IMR-90 (cell line): ENCODE measurements at regions not wholly inside any gene's neighbourhood (a gene's known extent, or its start where the extent isn't known, plus 50 kb on each side); places are given as distances from the start of the nearest gene placed in this dataset.

ENCODE experiments used
- ATAC-seq: fragments of 200-7000 bp; cut with Tn5 transposase; 2 replicates; pipeline ENCODE4 v1.9.1; 2020; ENCODE audit warnings: low read depth, mild to moderate bottlenecking, moderate library complexity
- BruUV-seq: library from RNA; stranded (reverse); fragments of 400-500 nt; replicated peaks from 2 replicates; lab custom pipeline; 2021; lab: Mats Ljungman, UMichigan
- CTCF ChIA-PET: fragments of 300-600 bp; formaldehyde crosslinking; extraction: SDS; loops from one replicate; lab custom pipeline; 2021; ENCODE audit warnings: antibody characterized with exemption; lab: Yijun Ruan, JAX
- POLR2A ChIA-PET: fragments of 300-600 bp; sonication (Branson Sonifier 250); formaldehyde crosslinking; loops from one replicate; lab custom pipeline; 2022; ENCODE audit warnings: antibody characterized with exemption; ENCODE audit not compliant: unreplicated experiment; lab: Charles Lee
- DNase-seq: peaks from one replicate; pipeline ENCODE4 v3.0.0; 2013
- H2AFZ ChIP-seq: replicated peaks from 2 replicates; pipeline ENCODE3; 2013; ENCODE audit warnings: low read length, mild to moderate bottlenecking; ENCODE audit not compliant: poor library complexity
- H2AK5ac ChIP-seq: 2 replicates; pipeline ENCODE4 v1.6.1; 2013; ENCODE audit warnings: low read depth, low read length, inconsistent platforms
- H2AK9ac ChIP-seq: replicated peaks from 2 replicates; pipeline ENCODE3; 2013; ENCODE audit warnings: mild to moderate bottlenecking, low read depth, low read length, moderate library complexity; ENCODE audit not compliant: poor library complexity
- H2BK120ac ChIP-seq: 2 replicates; pipeline ENCODE4 v1.6.1; 2013; ENCODE audit warnings: low read depth, low read length, inconsistent platforms
- H2BK15ac ChIP-seq: 3 replicates; pipeline ENCODE4 v1.6.1; 2013; ENCODE audit warnings: low read depth, low read length, inconsistent platforms
- H2BK20ac ChIP-seq: 2 replicates; pipeline ENCODE4 v1.6.1; 2013; ENCODE audit warnings: low read depth, mild to moderate bottlenecking, inconsistent platforms, low read length, moderate library complexity
- H2BK5ac ChIP-seq: 2 replicates; pipeline ENCODE4 v1.6.1; 2013; ENCODE audit warnings: mild to moderate bottlenecking, low read depth, low read length, inconsistent platforms; ENCODE audit not compliant: poor library complexity, severe bottlenecking
- H3K14ac ChIP-seq: replicated peaks from 2 replicates; pipeline ENCODE4 v1.6.1; 2013; ENCODE audit warnings: low read depth, low read length, inconsistent platforms
- H3K18ac ChIP-seq: 2 replicates; pipeline ENCODE4 v1.6.1; 2013; ENCODE audit warnings: low read depth, low read length, control low read depth
- H3K23ac ChIP-seq: 2 replicates; pipeline ENCODE4 v1.6.1; 2013; ENCODE audit warnings: low read depth, low read length, inconsistent platforms
- H3K27ac ChIP-seq: 2 replicates; pipeline ENCODE4 v1.5.1; 2013; ENCODE audit warnings: mild to moderate bottlenecking, control low read depth, low read length; ENCODE audit not compliant: insufficient read depth
- H3K27me3 ChIP-seq: 2 replicates; pipeline ENCODE4 v1.6.1; 2013; ENCODE audit warnings: low read length; ENCODE audit not compliant: control insufficient read depth, insufficient read depth
- H3K36me3 ChIP-seq: 2 replicates; pipeline ENCODE4 v1.6.1; 2013; ENCODE audit warnings: low read length, mixed read lengths; ENCODE audit not compliant: control insufficient read depth, insufficient read depth
- H3K4ac ChIP-seq: 2 replicates; pipeline ENCODE4 v1.6.1; 2013; ENCODE audit warnings: low read depth, low read length, inconsistent platforms
- H3K4me1 ChIP-seq: 2 replicates; pipeline ENCODE4 v1.6.1; 2013; ENCODE audit warnings: low read length, mixed read lengths; ENCODE audit not compliant: control insufficient read depth, insufficient read depth
- H3K4me2 ChIP-seq: 2 replicates; pipeline ENCODE4 v1.6.1; 2013; ENCODE audit warnings: low read depth, mild to moderate bottlenecking, control low read depth, low read length, moderate library complexity
- H3K4me3 ChIP-seq: 2 replicates; pipeline ENCODE4 v1.5.1; 2013; ENCODE audit warnings: low read depth, mild to moderate bottlenecking, control low read depth, low read length, moderate library complexity; ENCODE audit not compliant: insufficient read depth
- H3K56ac ChIP-seq: 2 replicates; pipeline ENCODE4 v1.6.1; 2013; ENCODE audit warnings: low read length, inconsistent platforms; ENCODE audit not compliant: insufficient read depth; ENCODE audit errors: extremely low read depth
- H3K79me1 ChIP-seq, 2 experiments: 2 replicates each; pipeline ENCODE4 v1.6.1; 2013; ENCODE audit warnings: low read length in 2 of 2, inconsistent platforms in 1 of 2, low read depth in 1 of 2
- H3K9ac ChIP-seq: 2 replicates; pipeline ENCODE4 v1.6.1; 2013; ENCODE audit warnings: low read depth, low read length, control low read depth
- H3K9me1 ChIP-seq: 2 replicates; pipeline ENCODE4 v1.6.1; 2013; ENCODE audit warnings: low read length, inconsistent platforms; ENCODE audit not compliant: insufficient read depth
- H3K9me3 ChIP-seq: 2 replicates; pipeline ENCODE4 v1.6.1; 2013; ENCODE audit warnings: low read length; ENCODE audit not compliant: control insufficient read depth, insufficient read depth
- H4K20me1 ChIP-seq: 2 replicates; pipeline ENCODE4 v1.6.1; 2013; ENCODE audit warnings: low read length, inconsistent platforms; ENCODE audit not compliant: insufficient read depth
- H4K5ac ChIP-seq: 2 replicates; pipeline ENCODE4 v1.6.1; 2013; ENCODE audit warnings: mild to moderate bottlenecking, low read depth, low read length, control low read depth
- H4K8ac ChIP-seq, 2 experiments: 2 replicates each; pipeline ENCODE4 v1.6.1; 2013; ENCODE audit warnings: low read depth in 2 of 2, low read length in 2 of 2, control low read depth in 1 of 2, inconsistent platforms in 1 of 2
- H4K91ac ChIP-seq: 2 replicates; pipeline ENCODE4 v1.6.1; 2013; ENCODE audit warnings: low read depth, low read length, inconsistent platforms; ENCODE audit not compliant: insufficient read depth
- CEBPB ChIP-seq: IDR thresholded peaks from 2 replicates; pipeline ENCODE4 v1.6.1; 2012; ENCODE audit warnings: low read depth, low read length, improper control_type of control experiment
- CHD1 ChIP-seq: IDR thresholded peaks from 2 replicates; pipeline ENCODE4 v1.6.1; 2012; ENCODE audit warnings: low read depth, low read length, improper control_type of control experiment
- CTCF ChIP-seq: conservative IDR thresholded peaks from 2 replicates; pipeline ENCODE4 v1.5.1; 2012; ENCODE audit warnings: mild to moderate bottlenecking, low read depth, low read length, improper control_type of control experiment
- FOS ChIP-seq: fragments of 150-350 bp; IDR thresholded peaks from 2 replicates; pipeline ENCODE4 v1.6.1; 2016; ENCODE audit warnings: low read depth, low read length
- MAZ ChIP-seq: IDR thresholded peaks from 2 replicates; pipeline ENCODE4 v1.6.1; 2012; ENCODE audit warnings: low read depth, mild to moderate bottlenecking, low read length, improper control_type of control experiment, moderate library complexity, borderline replicate concordance
- RAD21 ChIP-seq: IDR thresholded peaks from 2 replicates; pipeline ENCODE4 v1.6.1; 2012; ENCODE audit warnings: low read length, improper control_type of control experiment
- SMC3 ChIP-seq: fragments of 150-350 bp; IDR thresholded peaks from 2 replicates; pipeline ENCODE4 v1.6.1; 2016; ENCODE audit warnings: low read depth, mild to moderate bottlenecking, antibody characterized with exemption, low read length, moderate library complexity
- WGBS, 2 experiments: methylation state at CpG; one replicate each; pipeline versions ENCODE4 v1.1.5 to v1.1.7; 2013; ENCODE audit warnings: missing lambda C conversion rate in 2 of 2; ENCODE audit not compliant: insufficient read length in 1 of 2; ENCODE audit errors: extremely low coverage in 2 of 2; 5-methylcytosine and 5-hydroxymethylcytosine counted together
- dilution Hi-C: fragments of 300-500 bp; cut with HindIII; formaldehyde crosslinking; loops from one replicate; pipeline ENCODE4 v1.14.3; 2018; ENCODE audit warnings: low sequenced_read_pairs; ENCODE audit not compliant: unreplicated experiment
- in situ Hi-C: fragments of 300-500 bp; cut with MboI; formaldehyde crosslinking; loops from 3 replicates; pipeline ENCODE4 v1.14.3; 2019; ENCODE audit warnings: low sequenced_read_pairs, inconsistent platforms, mixed read lengths
- intact Hi-C: fragments of 100-400 bp; cut with micrococcal nuclease; formaldehyde crosslinking; loops from 2 replicates; pipeline ENCODE4 v1.10.0; 2022
- TF ChIP-seq, protein P1 (sequence below): fragments of 150-350 bp; IDR thresholded peaks from 2 replicates; pipeline ENCODE4 v1.6.1; 2017; ENCODE audit warnings: mild to moderate bottlenecking, antibody characterized with exemption, low read length, low read depth

DNA sequence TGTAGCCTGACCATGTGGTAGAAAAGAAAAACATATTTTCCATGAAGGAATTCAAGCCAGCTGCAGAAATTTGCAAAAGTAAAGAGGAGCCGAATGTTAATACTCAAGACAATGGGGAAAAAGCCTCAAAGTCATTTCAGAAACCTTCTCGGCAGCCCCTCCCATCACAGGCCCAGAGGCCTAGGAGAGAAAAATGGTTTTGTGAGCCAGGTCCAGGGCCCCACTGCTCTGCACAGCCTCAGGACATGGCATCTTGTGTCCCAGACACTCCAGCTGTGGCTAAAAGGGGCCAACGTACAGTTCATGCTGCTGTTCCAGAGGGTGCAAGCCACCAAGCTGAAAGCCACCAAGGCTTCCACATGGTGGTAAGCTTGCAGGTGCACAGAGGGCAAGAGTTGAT is 50.9 kb upstream of the BBS12 start:
- Histone ChIP-seq H2AK5ac (no peak overlapping the region), H3K4me3 (no peak overlapping the region), H4K8ac (no peak overlapping the region), H2BK120ac (no peak overlapping the region), H3K18ac (no peak overlapping the region), H3K4me2 (no peak overlapping the region), H3K27me3 (no peaks in the 10 kb centered on the region), H2BK5ac (no peak overlapping the region), H4K91ac (no peak overlapping the region), H3K4me1 (no peaks in the 10 kb centered on the region), H3K9me1 (no peaks in the 10 kb centered on the region), H2AK9ac (no peak overlapping the region), H3K4ac (no peak overlapping the region), H2BK15ac (no peak overlapping the region), H4K5ac (no peak overlapping the region), H3K9me3 (no peaks in the 10 kb centered on the region; the same call in 1 of the 2 replicates), H3K79me1 (no peaks in the 10 kb centered on the region), H3K27ac (no peak overlapping the region), H2AFZ (no peak overlapping the region), H4K20me1 (no peaks in the 10 kb centered on the region), H3K56ac (no peak overlapping the region), H3K36me3 (no peaks in the 10 kb centered on the region), H3K9ac (no peak overlapping the region), H2BK20ac (no peak overlapping the region), H3K23ac (no peak overlapping the region), H3K14ac (no peak overlapping the region)
- BruUV-seq, result no TSS peak
- DNase-seq (no peak), ATAC-seq (no peak)
- dilution Hi-C loops, result no loop called here
- WGBS, 2 experiments, result 88% methylated on average over 1 of the region's 3 CpGs; no CpG with 5 or more reads in 1 of the 2 experiments
- POLR2A ChIA-PET, result no interaction called here
- intact Hi-C loops, result no loop called here
- CTCF ChIA-PET, result no interaction called here
- in situ Hi-C loops, result no loop called here
- TF ChIP-seq SMC3 (no peak), RAD21 (no peak), FOS (no peak), CHD1 (no peak), MAZ (no peak), CEBPB (no peak), CTCF (no peak)
- TF ChIP-seq, protein P1, sequence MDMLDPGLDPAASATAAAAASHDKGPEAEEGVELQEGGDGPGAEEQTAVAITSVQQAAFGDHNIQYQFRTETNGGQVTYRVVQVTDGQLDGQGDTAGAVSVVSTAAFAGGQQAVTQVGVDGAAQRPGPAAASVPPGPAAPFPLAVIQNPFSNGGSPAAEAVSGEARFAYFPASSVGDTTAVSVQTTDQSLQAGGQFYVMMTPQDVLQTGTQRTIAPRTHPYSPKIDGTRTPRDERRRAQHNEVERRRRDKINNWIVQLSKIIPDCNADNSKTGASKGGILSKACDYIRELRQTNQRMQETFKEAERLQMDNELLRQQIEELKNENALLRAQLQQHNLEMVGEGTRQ, result no peak
